ENCODE measurements at regions not wholly inside any gene's neighbourhood (a gene's known extent, or its start where the extent isn't known, plus 50 kb on each side); places are given as distances from the start of the nearest gene placed in this dataset.

GRCh38 chr7:67380326-67380725 is 383.7 kb downstream of the TYW1 start:
- no peaks in the 10 kb centered on the region; the same call in 1 of the 2 replicates for H3K27me3 ChIP-seq (ENCODE audit: control insufficient read depth, insufficient read depth, low read length)
- H3K4me3 ChIP-seq (ENCODE audit: insufficient read depth, low read depth, low read length): no peak overlapping the region
- no peak for DNase-seq
- H3K36me3 ChIP-seq (replicated peaks; ENCODE audit: control insufficient read depth, insufficient read depth, low read length): no peaks in the 10 kb centered on the region

- Histone ChIP-seq H3K36me3 (replicated peaks; ENCODE audit: control insufficient read depth, insufficient read depth, low read length) (no peaks in the 10 kb centered on the region), H3K27me3 (ENCODE audit: control insufficient read depth, insufficient read depth, low read length) (no peaks in the 10 kb centered on the region; the same call in 1 of the 2 replicates), H3K4me3 (ENCODE audit: insufficient read depth, low read depth, low read length) (no peak overlapping the region)
- DNase-seq: no peak
Observed at GRCh38 chr7:67380858-67381257, 384.2 kb downstream of the TYW1 start.

- Histone ChIP-seq H3K4me3 (ENCODE audit: insufficient read depth, low read depth, low read length) (no peak overlapping the region), H3K36me3 (replicated peaks; ENCODE audit: control insufficient read depth, insufficient read depth, low read length) (no peaks in the 10 kb centered on the region), H3K27me3 (ENCODE audit: control insufficient read depth, insufficient read depth, low read length) (no peaks in the 10 kb centered on the region)
- no peak for DNase-seq
Observed at GRCh38 chr7:67387851-67388250, 391.2 kb downstream of the TYW1 start.

GRCh38 chr7:67391168-67391567 is 394.5 kb downstream of the TYW1 start:
- no peaks in the 10 kb centered on the region for H3K36me3 ChIP-seq (replicated peaks; ENCODE audit: control insufficient read depth, insufficient read depth, low read length)
- H3K27me3 ChIP-seq (ENCODE audit: control insufficient read depth, insufficient read depth, low read length): no peaks in the 10 kb centered on the region
- DNase-seq: peak; percentile 47
- no peak overlapping the region for H3K4me3 ChIP-seq (ENCODE audit: insufficient read depth, low read depth, low read length)

- Histone ChIP-seq H3K4me3 (ENCODE audit: insufficient read depth, low read depth, low read length) (no peak overlapping the region; the same call in 1 of the 2 replicates), H3K36me3 (replicated peaks; ENCODE audit: control insufficient read depth, insufficient read depth, low read length) (no peaks in the 10 kb centered on the region), H3K27me3 (ENCODE audit: control insufficient read depth, insufficient read depth, low read length) (no peaks in the 10 kb centered on the region)
- peak; percentile 74 for DNase-seq
Observed at GRCh38 chr7:67392596-67393438, 396.2 kb downstream of the TYW1 start.

- no peak overlapping the region for H3K4me3 ChIP-seq (ENCODE audit: insufficient read depth, low read depth, low read length)
- no peak for DNase-seq
- H3K27me3 ChIP-seq (ENCODE audit: control insufficient read depth, insufficient read depth, low read length): no peaks in the 10 kb centered on the region
- no peaks in the 10 kb centered on the region for H3K36me3 ChIP-seq (replicated peaks; ENCODE audit: control insufficient read depth, insufficient read depth, low read length)
Observed at GRCh38 chr7:67393903-67394302, 397.3 kb downstream of the TYW1 start.

GRCh38 chr7:67398916-67399315 is 402.3 kb downstream of the TYW1 start:
- DNase-seq: no peak
- H3K4me3 ChIP-seq (ENCODE audit: insufficient read depth, low read depth, low read length): no peak overlapping the region
- no peaks in the 10 kb centered on the region for H3K27me3 ChIP-seq (ENCODE audit: control insufficient read depth, insufficient read depth, low read length)
- H3K36me3 ChIP-seq (replicated peaks; ENCODE audit: control insufficient read depth, insufficient read depth, low read length): no peaks in the 10 kb centered on the region

GRCh38 chr7:67401492-67401891 is 404.9 kb downstream of the TYW1 start:
- no peaks in the 10 kb centered on the region for H3K36me3 ChIP-seq (replicated peaks; ENCODE audit: control insufficient read depth, insufficient read depth, low read length)
- no peak for DNase-seq
- no peaks in the 10 kb centered on the region for H3K27me3 ChIP-seq (ENCODE audit: control insufficient read depth, insufficient read depth, low read length)
- no peak overlapping the region for H3K4me3 ChIP-seq (ENCODE audit: insufficient read depth, low read depth, low read length)

- Histone ChIP-seq H3K4me3 (ENCODE audit: insufficient read depth, low read depth, low read length) (no peak overlapping the region), H3K36me3 (replicated peaks; ENCODE audit: control insufficient read depth, insufficient read depth, low read length) (no peaks in the 10 kb centered on the region), H3K27me3 (ENCODE audit: control insufficient read depth, insufficient read depth, low read length) (no peaks in the 10 kb centered on the region)
- DNase-seq: no peak
Observed at GRCh38 chr7:67402280-67402679, 405.6 kb downstream of the TYW1 start.

- Histone ChIP-seq H3K27me3 (ENCODE audit: control insufficient read depth, insufficient read depth, low read length) (no peaks in the 10 kb centered on the region), H3K4me3 (ENCODE audit: insufficient read depth, low read depth, low read length) (no peak overlapping the region), H3K36me3 (replicated peaks; ENCODE audit: control insufficient read depth, insufficient read depth, low read length) (no peaks in the 10 kb centered on the region)
- DNase-seq: no peak
Observed at GRCh38 chr7:67406976-67407375, 410.3 kb downstream of the TYW1 start.

GRCh38 chr7:67407392-67408071 is 410.9 kb downstream of the TYW1 start:
- H3K27me3 ChIP-seq (ENCODE audit: control insufficient read depth, insufficient read depth, low read length): no peaks in the 10 kb centered on the region
- DNase-seq: no peak
- no peaks in the 10 kb centered on the region for H3K36me3 ChIP-seq (replicated peaks; ENCODE audit: control insufficient read depth, insufficient read depth, low read length)
- H3K4me3 ChIP-seq (ENCODE audit: insufficient read depth, low read depth, low read length): no peak overlapping the region

- DNase-seq: no peak
- Histone ChIP-seq H3K36me3 (replicated peaks; ENCODE audit: control insufficient read depth, insufficient read depth, low read length) (no peaks in the 10 kb centered on the region), H3K4me3 (ENCODE audit: insufficient read depth, low read depth, low read length) (no peak overlapping the region), H3K27me3 (ENCODE audit: control insufficient read depth, insufficient read depth, low read length) (no peaks in the 10 kb centered on the region)
Observed at GRCh38 chr7:67408109-67408508, 411.5 kb downstream of the TYW1 start.

- Histone ChIP-seq H3K36me3 (replicated peaks; ENCODE audit: control insufficient read depth, insufficient read depth, low read length) (no peaks in the 10 kb centered on the region), H3K4me3 (ENCODE audit: insufficient read depth, low read depth, low read length) (no peak overlapping the region), H3K27me3 (ENCODE audit: control insufficient read depth, insufficient read depth, low read length) (no peaks in the 10 kb centered on the region)
- no peak for DNase-seq
Observed at GRCh38 chr7:67413670-67414069, 417.0 kb downstream of the TYW1 start.

GRCh38 chr7:67414858-67415257 is 418.2 kb downstream of the TYW1 start:
- H3K4me3 ChIP-seq (ENCODE audit: insufficient read depth, low read depth, low read length): no peak overlapping the region
- no peak for DNase-seq
- no peaks in the 10 kb centered on the region for H3K27me3 ChIP-seq (ENCODE audit: control insufficient read depth, insufficient read depth, low read length)
- H3K36me3 ChIP-seq (replicated peaks; ENCODE audit: control insufficient read depth, insufficient read depth, low read length): no peaks in the 10 kb centered on the region

GRCh38 chr7:67422601-67423000 is 426.0 kb downstream of the TYW1 start:
- H3K36me3 ChIP-seq (replicated peaks; ENCODE audit: control insufficient read depth, insufficient read depth, low read length): no peaks in the 10 kb centered on the region
- H3K27me3 ChIP-seq (ENCODE audit: control insufficient read depth, insufficient read depth, low read length): no peaks in the 10 kb centered on the region
- no peak overlapping the region for H3K4me3 ChIP-seq (ENCODE audit: insufficient read depth, low read depth, low read length)
- no peak for DNase-seq
